GM06990 (cell line): ENCODE measurements at regions not wholly inside any gene's neighbourhood (a gene's known extent, or its start where the extent isn't known, plus 50 kb on each side); places are given as distances from the start of the nearest gene placed in this dataset.
"Not testable (repeated sequence)": the region's sequence is repeated elsewhere in the genome, so short reads cannot be mapped to it uniquely, and the experiment has no call there.

ENCODE experiments used
- DNase-seq: peaks from one replicate; pipeline ENCODE4 v3.0.0-alpha.2; 2011; ENCODE audit not compliant: insufficient read length; ENCODE audit errors: extremely low read depth
- H3K27me3 ChIP-seq: replicated peaks from 2 replicates; pipeline ENCODE4 v1.6.0; 2011; ENCODE audit warnings: low read length; ENCODE audit not compliant: control insufficient read depth, insufficient read depth
- H3K36me3 ChIP-seq: 2 replicates; pipeline ENCODE4 v1.5.1; 2011; ENCODE audit warnings: low read length; ENCODE audit not compliant: control insufficient read depth, insufficient read depth
- H3K4me3 ChIP-seq: replicated peaks from 2 replicates; pipeline ENCODE4 v1.5.1; 2011; ENCODE audit warnings: low read depth, mild to moderate bottlenecking, control low read depth, low read length
- CTCF ChIP-seq: IDR thresholded peaks from 2 replicates; pipeline ENCODE4 v1.5.1; 2011; ENCODE audit warnings: low read length, control low read depth, mild to moderate bottlenecking, inconsistent platforms; ENCODE audit not compliant: insufficient read depth, poor library complexity, severe bottlenecking

- H3K36me3 ChIP-seq, result no peaks in the 10 kb centered on the region
- no peak for DNase-seq
- no peak for TF ChIP-seq CTCF
- H3K4me3 ChIP-seq, result no peak overlapping the region
- H3K27me3 ChIP-seq, result no peaks in the 10 kb centered on the region
These were observed 275.9 kb upstream of the NR2F2 start for GRCh38 chr15:96054621-96055020.

GRCh38 chr15:96058103-96058851, 272.2 kb upstream of the NR2F2 start:
- peak; percentile 60 for DNase-seq
- Histone ChIP-seq H3K36me3 (no peaks in the 10 kb centered on the region), H3K27me3 (no peaks in the 10 kb centered on the region), H3K4me3 (no peak overlapping the region)
- no peak for TF ChIP-seq CTCF

GRCh38 chr15:96058852-96059103, 271.7 kb upstream of the NR2F2 start:
- H3K27me3 ChIP-seq, H3K4me3 ChIP-seq, DNase-seq, H3K36me3 ChIP-seq: not testable (repeated sequence)

- not testable (repeated sequence) for H3K36me3 ChIP-seq, DNase-seq, H3K4me3 ChIP-seq, H3K27me3 ChIP-seq
These were observed 269.9 kb upstream of the NR2F2 start for GRCh38 chr15:96060591-96060990.

GRCh38 chr15:96064351-96064756, 266.1 kb upstream of the NR2F2 start:
- Histone ChIP-seq H3K36me3 (no peaks in the 10 kb centered on the region), H3K27me3 (no peaks in the 10 kb centered on the region), H3K4me3 (no peak overlapping the region)
- TF ChIP-seq CTCF, result no peak
- no peak for DNase-seq

- Histone ChIP-seq H3K27me3 (no peaks in the 10 kb centered on the region), H3K4me3 (no peak overlapping the region), H3K36me3 (no peaks in the 10 kb centered on the region)
- DNase-seq, result no peak
- no peak for TF ChIP-seq CTCF
These were observed 264.4 kb upstream of the NR2F2 start for GRCh38 chr15:96066126-96066525.

- H3K27me3 ChIP-seq, result no peaks in the 10 kb centered on the region
- DNase-seq, result no peak
- no peaks in the 10 kb centered on the region for H3K36me3 ChIP-seq
- no peak overlapping the region for H3K4me3 ChIP-seq
- TF ChIP-seq CTCF, result no peak
These were observed 263.5 kb upstream of the NR2F2 start for GRCh38 chr15:96066852-96067495.
